Head of caudate nucleus (tissue), 42 donors: ENCODE measurements at regions not wholly inside any gene's neighbourhood (a gene's known extent, or its start where the extent isn't known, plus 50 kb on each side); places are given as distances from the start of the nearest gene placed in this dataset.

Source experiments
- DNase-seq, 42 donors: peaks; one replicate each; pipeline versions ENCODE4 v3.0.0 to v3.0.0-alpha.2; 2020 to 2021; ENCODE audit warnings: mixed read lengths in 7 of 42
- intact Hi-C: fragments of 100-400 bp; cut with DNase I; formaldehyde crosslinking; loops from one replicate; pipeline ENCODE4 v1.15.0; 2022

DNA sequence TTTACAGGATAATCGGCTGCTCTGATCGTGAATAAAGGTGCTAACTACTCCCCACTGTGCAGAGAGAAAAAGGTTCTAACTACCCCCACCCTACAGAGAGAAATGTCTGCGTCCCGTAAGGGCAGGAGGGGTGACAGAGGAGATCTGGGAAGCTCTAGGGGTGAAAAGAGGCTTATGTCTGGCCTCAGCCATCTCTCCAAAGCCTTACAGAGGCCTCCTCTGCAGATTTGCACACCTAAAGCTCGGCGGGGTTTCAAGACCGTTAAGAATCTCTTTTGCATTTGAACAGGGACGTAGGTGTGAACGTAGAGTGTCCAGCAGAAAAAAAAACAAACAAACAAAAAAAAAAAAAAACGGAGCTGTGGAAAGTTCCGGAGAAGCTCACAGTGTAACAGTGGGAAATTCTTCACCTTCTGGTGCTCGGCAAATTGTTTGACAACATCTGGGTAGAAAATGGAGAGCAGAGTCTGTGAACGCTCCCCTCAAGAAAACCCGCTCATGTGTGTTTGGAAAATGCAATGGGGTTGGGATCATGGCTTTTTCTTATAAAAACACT lies 161.0 kb downstream of the SHOX start:
- intact Hi-C loops: no loop called here
- no peak for DNase-seq

GRCh38 chrX:790783-791360 lies 160.3 kb downstream of the SHOX start:
- intact Hi-C loops: no loop called here
- DNase-seq: peak in 1 of 42 donors; percentile 12

GRCh38 chrX:790041-790506 lies 159.5 kb downstream of the SHOX start:
- peak in 1 of 42 donors; percentile 5 for DNase-seq
- intact Hi-C loops: no loop called here

DNA sequence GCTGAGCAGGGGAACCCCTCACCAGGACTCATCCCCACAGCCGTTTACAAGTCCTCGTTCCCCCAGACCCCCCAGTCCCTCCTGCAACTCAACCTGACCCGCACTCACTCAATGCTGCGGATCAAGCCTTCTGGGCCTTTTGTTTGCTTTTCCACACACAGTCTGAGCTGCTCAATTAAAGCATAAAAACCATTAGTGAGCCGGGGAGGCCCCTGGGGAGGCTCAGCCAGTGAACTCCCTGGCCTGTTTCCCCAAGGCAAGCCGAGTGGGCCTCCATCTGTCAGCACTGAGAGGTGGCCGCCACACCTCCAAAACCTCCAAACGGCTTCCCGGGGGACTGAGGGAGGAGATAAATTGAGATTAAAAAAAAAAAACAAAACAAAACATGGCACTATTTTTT lies 158.5 kb downstream of the SHOX start:
- intact Hi-C loops: no loop called here
- peak in 1 of 42 donors; percentile 17 for DNase-seq

DNA sequence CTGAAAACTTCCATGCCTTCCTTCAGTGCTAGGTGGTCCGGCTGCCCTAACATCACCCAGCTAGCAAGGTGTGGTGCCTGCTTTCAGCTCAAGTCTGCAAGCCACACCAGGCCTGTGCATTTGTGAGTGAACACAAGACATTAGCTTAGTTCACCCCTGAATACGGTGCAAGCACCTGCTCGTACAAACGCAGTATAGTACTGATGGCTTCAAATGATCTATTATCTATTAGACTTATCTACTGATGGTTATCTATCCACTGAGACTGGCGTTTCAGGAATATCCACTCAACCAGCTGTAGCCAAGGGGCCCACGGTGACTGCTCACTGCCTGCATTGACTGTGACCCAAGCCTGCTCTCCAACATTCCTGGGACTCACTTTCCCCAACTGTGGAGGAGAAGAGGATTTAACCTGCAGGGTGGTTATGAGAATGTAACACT lies 155.9 kb downstream of the SHOX start:
- peak in 2 of 42 donors; percentile 3 to 17 for DNase-seq
- intact Hi-C loops: no loop called here

- DNase-seq: peak in 1 of 42 donors; percentile 28
- intact Hi-C loops: no loop called here
Measured at GRCh38 chrX:784829-785228, 154.2 kb downstream of the SHOX start.

DNA sequence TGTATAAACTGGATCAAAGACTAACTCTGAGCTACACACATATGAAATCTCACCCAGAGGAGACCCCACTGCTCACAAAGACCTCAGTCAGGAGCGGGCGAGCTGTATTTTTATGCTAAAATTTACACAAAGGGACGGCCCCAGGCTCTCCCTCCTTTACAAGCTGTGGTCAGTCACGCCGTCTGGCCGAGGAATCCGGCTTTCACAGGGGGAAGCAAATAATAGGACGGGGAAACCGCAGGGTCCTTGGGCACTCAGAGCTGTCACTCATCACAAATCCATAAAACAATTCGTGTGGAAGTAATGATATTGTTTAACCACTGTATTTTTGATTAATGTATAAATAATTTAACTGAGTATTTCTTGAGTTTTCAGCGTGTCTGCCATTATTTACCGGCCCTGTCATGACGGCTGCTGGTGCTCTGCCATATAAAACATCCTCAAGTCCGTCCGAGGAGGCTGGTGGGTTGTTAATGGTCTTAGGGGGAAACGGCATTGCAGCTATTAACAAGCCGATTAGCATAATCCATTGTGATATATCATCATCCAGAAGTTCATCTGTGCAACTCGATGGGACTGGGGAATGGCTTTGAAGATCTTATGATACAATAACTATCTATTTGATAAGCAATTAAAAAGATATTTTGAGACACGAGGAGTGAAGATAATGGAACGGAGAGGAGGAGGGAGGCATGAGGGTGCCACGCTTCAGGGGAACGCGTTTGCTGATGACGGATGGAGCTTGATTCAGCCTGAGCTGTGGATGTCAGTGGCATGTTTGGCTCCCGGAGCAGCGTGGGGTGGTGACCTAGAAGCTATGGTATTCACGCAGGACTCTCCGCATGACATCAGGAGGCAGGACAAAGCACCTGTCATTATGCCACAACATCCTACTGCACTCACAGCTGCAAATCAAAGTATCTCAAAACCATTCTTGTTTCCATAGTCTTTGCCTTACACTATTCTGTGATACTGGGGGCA lies 150.9 kb downstream of the SHOX start:
- peak in 2 of 42 donors; percentile 17 to 23 for DNase-seq
- intact Hi-C loops: no loop called here

DNA sequence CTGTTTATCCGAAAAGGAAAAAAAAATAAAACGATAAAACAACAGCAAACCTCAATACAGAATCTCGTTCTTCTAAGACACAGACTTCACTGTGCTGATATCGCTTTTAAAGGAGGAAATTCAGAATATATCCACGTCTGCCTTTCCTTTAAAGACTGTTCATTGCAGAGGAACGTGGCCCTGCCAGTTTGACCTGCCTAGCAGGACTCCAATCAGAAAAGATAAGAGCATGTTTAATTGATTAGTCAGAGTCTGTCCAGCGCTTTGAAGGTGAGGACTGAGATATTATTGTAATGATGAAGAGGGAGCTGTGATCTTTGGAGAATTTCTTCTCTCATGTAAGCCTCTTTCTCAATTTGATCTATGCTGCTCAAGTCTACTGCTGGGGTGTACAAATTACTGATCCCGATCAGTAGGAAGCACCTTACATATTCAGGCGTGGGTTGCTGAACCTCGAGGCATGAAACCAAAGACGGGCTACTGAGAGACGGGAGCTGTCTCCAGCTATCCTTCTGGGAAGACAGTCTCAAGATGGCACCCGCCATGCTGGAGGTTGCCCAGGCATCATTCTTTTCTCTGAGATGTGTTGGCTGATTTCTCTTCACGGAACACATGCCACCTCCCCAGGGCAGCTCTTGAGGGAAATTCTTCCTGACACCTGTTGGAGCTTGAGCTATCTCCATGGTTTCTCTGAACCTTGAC lies 146.1 kb downstream of the SHOX start:
- DNase-seq: peak in 1 of 42 donors; percentile 12
- intact Hi-C loops: no loop called here

DNA sequence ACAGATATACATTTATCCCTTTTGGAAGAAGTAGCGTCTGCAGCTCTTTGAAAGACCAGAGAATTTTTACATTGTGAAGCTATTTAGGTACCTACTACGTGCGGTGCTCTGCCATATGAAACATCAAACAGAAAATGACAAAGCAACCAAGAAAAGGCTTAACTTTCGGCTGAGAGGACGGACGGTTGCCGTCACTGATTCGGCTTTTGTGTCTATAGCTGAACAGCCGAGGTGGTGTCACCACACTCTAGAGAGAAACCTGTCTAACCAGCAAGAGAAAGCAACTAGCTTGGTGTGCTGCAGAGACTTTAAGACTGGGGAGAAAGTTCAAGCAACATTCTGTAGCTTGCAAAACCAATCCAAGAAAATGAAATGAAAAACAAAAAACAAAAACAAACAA lies 145.5 kb downstream of the SHOX start:
- DNase-seq: peak in 2 of 42 donors; percentile 12 to 27
- intact Hi-C loops: no loop called here

DNA sequence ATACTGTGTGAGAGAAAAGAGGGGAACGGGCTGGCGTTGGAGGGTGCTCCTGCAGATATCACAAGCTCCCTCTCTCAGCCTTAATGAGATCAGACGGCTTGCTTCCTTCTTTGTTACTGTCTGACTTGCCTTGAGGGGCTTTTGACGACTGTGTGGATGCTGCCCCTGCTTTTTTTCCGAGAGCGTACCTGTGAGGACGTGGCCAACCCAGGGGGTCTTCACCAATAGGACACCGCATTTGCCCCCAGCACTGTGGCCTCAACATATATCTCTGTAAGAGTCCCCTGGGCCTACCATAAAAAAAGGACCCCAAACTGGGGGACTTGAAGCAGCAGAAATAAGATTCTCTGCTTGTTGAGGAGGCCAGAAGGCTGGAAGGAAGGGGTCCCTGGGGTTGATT lies 143.9 kb downstream of the SHOX start:
- DNase-seq: peak in 1 of 42 donors; percentile 5
- intact Hi-C loops: no loop called here

GRCh38 chrX:773292-774025 lies 142.9 kb downstream of the SHOX start:
- intact Hi-C loops: no loop called here
- DNase-seq: peak in 1 of 42 donors; percentile 17

DNA sequence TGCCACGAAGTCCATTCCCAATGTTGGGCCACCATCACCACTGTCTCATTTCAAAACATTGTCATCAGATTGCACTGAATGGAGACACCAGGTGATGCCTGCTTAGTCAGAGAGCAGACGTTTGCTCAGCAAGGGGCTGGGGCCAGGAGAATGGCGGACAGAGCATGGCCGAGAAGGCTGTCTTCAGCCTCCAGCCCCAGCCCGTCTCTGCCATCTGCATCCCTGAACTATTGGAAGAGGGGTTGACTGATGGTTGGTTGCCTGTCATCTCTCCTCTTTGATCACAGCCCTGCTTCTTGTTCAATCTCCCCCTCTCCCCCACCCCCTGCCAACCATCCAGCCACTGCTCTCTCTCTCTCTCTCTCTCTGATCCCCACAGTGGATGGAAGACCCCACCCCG lies 140.9 kb downstream of the SHOX start:
- peak in 1 of 42 donors; percentile 18 for DNase-seq
- intact Hi-C loops: no loop called here

GRCh38 chrX:769796-770195 lies 139.2 kb downstream of the SHOX start:
- peak in 1 of 42 donors; percentile 5 for DNase-seq
- intact Hi-C loops: no loop called here

DNA sequence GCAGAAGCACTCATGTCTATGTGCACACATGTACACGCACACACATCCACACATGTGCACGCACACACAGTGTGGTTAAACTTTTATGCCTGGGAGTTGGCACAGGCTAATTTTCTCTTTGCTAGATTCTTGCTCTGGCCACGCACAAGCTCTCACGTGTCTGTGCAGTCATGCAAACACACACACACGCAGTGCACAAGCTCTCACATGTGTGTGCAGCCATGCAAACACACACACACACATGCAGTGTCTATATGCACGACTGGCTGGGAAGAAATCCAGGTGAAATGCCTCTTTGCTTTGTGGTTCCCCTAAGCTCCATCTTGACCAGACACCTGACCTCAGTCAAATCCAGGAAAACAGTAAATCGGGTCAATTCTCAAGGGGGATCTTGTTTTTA lies 138.0 kb downstream of the SHOX start:
- intact Hi-C loops: no loop called here
- DNase-seq: no peak

GRCh38 chrX:758917-759316 lies 128.3 kb downstream of the SHOX start:
- DNase-seq: peak in 1 of 42 donors; percentile 9
- intact Hi-C loops: no loop called here

- DNase-seq: peak in 2 of 42 donors; percentile 15 to 41
Measured at GRCh38 chrX:750812-751211, 120.2 kb downstream of the SHOX start.

GRCh38 chrX:750263-750662 lies 119.7 kb downstream of the SHOX start:
- intact Hi-C loops: no loop called here
- DNase-seq: peak in 2 of 42 donors; percentile 31 to 40

More at GRCh38 chrX:750812-751211, 120.2 kb downstream of the SHOX start:
- intact Hi-C loops: no loop called here

- peak in 1 of 42 donors; percentile 4 for DNase-seq
- intact Hi-C loops: no loop called here
Measured at GRCh38 chrX:747176-747575, 116.6 kb downstream of the SHOX start.
